LNCAP (cell line): ENCODE measurements at regions not wholly inside any gene's neighbourhood (a gene's known extent, or its start where the extent isn't known, plus 50 kb on each side); places are given as distances from the start of the nearest gene placed in this dataset.

Source experiments
- TF ChIP-seq, protein P1 (sequence below): fragments of 450-650 bp; IDR thresholded peaks from 2 replicates; pipeline ENCODE4 v1.5.1; 2017; ENCODE audit warnings: mild to moderate bottlenecking

DNA sequence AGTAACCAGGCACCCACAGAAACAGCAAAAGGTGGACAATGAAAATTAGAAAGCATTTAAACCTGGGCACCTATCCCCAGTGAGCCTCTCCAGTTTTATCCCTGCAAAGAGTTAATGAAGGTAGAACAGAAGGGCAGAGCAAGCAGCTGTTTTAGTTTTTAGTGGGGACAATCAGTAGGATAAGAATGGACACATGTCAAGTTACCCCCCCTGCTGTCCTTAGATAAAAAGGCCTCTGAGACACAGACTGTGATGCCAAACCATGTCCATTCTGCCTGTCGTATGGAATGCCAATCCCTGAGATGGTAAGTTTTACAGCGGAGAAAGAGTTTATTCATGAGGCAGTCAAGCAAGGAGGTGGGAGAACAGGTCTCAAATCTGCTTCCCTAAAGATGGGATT lies 162.6 kb upstream of the AGR3 start:
- TF ChIP-seq, protein P1, sequence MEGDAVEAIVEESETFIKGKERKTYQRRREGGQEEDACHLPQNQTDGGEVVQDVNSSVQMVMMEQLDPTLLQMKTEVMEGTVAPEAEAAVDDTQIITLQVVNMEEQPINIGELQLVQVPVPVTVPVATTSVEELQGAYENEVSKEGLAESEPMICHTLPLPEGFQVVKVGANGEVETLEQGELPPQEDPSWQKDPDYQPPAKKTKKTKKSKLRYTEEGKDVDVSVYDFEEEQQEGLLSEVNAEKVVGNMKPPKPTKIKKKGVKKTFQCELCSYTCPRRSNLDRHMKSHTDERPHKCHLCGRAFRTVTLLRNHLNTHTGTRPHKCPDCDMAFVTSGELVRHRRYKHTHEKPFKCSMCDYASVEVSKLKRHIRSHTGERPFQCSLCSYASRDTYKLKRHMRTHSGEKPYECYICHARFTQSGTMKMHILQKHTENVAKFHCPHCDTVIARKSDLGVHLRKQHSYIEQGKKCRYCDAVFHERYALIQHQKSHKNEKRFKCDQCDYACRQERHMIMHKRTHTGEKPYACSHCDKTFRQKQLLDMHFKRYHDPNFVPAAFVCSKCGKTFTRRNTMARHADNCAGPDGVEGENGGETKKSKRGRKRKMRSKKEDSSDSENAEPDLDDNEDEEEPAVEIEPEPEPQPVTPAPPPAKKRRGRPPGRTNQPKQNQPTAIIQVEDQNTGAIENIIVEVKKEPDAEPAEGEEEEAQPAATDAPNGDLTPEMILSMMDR: no peak

DNA sequence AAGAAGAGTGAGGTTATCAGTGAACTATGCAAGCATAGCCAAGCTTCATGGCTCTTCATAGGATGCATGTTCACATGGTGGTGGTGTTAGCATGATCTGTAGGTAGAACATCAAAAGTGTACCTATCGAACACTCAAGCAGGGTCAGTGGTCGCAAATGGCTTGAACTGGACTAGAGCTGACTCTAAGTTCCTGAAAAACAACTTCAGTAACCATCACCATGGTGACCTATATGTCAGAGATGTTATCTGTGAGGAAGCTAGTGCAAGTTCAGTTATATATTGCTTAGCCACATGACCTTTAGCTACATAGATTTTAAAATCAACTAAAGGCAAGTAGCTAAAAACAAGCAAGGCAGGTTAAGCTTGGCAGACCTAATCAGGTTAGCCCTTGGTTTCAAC lies 163.1 kb upstream of the AGR3 start:
- TF ChIP-seq, protein P1: no peak

DNA sequence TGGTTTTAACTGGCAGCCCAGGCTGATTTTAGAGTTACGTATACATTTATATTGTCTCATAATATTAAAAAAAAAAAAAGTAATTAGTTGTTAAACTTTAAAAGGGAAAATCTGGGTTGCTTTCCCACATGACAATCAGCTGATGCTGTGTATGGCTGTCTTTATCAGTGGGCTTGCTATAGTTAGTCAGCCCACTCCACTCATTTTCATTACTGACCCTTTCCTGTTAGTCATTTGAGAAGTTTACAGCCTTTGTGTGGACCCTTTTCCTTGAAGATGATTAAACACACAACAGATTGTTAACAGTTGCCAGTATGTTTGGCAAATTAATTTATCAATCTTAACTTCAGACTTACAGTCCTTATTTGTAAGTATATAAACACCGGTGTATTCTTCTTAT lies 164.5 kb upstream of the AGR3 start:
- TF ChIP-seq, protein P1: no peak

DNA sequence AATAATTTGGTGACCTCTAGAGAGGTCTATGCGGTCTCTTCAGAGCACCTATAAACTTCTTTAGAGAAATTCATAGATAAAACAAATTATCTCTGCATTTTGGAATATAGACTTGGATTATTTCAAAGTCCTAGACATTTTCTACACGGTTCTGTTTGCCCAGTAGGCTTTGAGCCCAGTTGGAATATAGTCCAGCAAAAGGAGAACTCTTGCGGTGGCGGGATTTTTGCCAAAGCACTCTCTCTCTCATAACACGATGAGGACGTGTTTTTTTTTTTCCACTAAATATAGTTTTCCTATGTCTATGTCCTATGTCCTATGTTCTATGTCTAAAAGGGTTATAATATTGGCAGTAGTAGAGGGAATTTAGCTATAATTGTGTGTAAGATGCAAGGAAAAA lies 164.9 kb upstream of the AGR3 start:
- TF ChIP-seq, protein P1: no peak

DNA sequence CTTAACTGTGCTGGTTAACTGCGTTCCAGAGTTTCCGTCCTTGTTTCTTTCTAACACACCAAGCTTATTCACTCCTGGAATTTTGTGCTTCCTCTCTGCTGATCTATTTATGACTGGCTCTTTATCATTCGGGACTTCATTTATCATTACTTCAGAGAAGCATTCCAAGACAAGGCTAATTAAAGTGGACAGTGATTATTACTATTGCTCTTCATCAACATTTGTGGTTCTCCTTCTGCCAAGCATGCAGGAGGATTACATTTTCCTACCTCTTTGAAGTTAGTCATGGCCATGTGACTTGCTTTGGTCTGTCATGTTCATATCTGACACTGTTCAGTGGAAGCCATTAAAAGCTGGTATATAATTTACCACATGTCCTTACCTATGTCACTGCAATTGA lies 172.4 kb upstream of the AGR3 start:
- TF ChIP-seq, protein P1: no peak

DNA sequence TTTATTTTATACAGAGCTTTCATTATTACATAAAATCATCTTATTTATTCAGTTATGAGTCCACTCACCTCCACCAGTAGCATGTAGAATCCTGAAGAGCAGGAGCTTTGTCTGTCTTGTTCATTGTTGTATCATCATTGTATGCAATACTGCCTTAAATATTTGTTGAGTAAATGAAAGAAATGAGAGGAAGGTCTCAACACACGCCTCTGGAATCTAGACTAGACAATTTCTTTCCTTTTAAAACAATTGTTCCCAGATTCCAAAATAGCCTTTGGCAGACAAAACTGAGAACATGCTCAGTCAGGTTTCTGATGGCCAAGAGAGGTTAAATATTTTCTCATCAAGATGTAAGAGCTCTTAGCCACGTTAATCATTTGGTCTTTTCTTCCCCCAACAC lies 173.1 kb upstream of the AGR3 start:
- TF ChIP-seq, protein P1: no peak

DNA sequence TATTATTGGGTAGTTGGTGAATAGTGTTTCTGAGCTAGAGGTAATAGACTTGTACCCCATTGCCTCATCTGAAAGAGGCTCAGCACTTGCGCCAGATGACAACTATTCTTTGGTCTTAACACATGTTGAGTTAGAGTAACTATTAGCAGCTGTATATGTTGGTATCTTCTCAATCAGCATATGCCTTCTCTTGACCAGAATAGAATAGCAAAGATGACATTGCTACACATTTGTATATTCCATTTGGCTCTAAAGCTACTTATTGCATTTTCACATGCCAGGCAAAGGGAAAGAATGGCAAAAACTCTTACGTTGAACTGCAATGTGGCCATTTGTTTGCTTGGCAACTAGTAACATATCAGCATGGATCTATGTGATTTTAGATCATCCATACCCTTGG lies 173.8 kb upstream of the AGR3 start:
- TF ChIP-seq, protein P1: no peak

DNA sequence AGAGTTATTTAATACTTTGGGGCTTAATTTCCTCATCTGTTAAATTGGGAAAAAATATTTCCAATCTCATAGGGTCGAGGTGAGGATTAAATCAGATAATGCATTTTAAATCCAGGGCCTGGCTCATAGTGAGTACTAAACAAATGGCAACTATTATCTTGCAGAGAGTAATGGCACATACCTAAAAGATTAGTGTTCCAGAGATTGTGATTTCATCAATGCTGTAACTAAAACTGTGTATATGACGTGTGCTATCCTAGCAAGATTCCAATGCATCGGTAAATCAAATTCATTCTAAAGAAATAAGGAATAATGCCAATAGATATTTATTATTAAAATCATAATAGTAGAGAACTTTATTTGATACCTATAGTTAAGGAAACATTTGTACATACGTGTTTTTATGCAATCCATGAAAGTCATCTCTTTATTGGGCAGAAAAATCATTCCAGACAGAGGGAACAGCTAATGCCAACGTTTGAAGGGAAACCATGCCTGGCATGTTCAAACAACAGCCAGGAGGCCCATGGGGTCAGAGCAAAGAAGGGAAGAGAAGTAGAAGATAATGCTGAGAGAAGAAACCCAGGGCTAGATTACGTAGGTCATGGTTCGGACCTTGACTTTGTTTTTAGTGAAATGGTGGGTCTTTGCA lies 174.8 kb upstream of the AGR3 start:
- TF ChIP-seq, protein P1: no peak
